ENCODE measurements at regions not wholly inside any gene's neighbourhood (a gene's known extent, or its start where the extent isn't known, plus 50 kb on each side); places are given as distances from the start of the nearest gene placed in this dataset.

DNA sequence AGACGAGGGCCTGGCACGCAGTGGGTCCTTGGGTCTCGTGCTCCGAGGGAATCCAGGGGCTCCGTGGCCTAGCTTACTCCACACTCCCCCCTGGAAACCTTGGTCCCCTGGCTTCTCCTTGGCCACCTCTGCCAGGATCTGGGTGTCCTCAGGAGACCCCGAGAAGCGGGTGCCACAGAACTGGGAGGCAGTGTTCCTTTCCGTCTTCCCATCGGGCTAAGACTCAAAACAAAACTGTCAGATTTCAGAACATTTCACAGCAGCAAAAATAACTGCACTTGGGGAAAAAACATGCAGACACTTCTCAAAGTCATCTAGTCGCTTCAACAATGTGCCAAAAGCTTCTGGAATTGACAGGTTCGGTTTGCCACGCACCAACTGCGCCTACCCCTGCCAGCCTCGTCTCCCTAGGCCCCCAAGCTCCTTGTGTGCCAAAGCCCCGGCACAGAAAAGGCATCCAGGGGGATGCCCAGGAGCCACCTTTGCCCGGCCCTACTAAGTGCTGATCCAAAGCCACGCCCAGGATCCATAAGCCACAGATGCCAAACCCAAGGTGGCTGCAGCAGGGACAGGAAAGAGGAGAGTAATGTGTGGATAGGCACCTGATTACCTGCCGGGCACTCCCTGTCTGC, 58.4 kb upstream of the DIO3 start:
- no peak for DNase-seq (ENCODE audit: low spot score)

DNA sequence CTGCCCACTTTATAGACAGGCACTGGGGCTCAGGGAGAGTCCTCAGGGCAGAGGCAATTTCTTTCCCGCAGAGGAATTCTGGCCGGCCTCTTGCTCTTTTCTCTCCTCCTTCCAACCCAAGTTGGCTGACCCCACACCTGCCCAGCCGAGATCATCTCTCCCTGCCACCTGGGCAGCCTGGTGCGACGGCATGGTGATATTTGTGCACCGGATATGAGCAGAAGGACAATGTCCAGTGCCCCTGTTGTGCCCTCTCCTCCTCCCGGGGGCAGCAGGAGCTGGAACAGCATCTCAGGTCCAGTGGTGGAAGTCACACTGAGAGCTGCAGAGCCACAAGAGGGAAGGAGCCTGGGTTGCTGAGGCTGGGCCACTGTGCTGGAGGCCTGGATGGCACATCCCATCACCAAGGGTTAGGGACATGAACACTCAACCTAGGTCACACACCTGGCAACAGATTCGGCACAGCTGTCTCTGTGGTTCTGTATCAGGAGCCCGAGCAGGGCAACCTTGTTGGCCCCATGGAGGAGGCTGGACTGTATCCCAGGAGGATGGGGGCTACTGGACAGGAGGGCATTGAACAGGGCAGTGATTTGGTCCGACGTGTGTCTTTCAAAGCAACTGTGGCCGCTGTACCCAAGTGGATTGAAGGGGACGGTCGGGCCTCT, 57.7 kb upstream of the DIO3 start:
- no peak for DNase-seq (ENCODE audit: low spot score)

DNA sequence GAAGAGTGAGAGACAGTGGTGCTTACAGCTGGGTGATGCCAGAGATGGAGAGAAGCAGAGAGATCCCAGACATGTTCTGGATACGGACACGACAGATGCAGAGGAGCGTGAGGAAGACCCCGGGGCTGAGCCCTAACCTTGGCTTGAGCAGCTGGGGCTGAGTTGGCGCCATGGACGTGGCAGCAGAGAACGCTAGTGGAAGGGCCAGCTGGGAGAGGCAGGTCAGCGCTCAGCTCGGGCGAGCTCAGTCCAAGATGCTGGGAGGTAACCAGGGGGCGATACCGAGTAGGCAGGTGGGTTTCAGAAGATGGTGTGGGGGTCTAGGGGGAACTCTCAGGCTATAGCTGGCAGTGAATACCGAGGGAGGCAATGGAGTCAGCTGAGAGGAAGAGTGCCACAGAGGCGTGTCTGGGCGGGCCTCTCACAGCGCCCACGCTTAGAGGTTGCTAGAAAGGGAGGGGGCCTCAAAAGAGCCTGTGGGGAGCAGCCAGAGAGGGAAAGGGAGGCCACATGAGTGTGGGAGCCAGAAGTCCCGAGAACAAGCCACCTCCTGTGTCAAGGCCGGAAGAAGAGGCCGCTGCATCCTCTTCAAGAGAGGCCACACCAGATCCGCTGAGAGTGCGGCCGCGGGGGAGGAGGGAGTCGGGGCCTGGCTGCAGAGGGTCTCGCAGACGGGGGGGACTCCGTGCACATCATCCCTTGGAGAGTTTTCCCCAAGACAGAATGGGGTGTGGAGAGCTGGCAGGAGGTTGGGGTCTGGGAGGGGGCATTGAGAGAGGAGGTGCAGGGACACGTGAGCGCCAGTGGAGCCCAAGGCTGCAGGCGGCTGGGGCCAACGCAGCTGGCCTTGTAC, 57.0 kb upstream of the DIO3 start:
- DNase-seq (ENCODE audit: low spot score), result no peak

DNA sequence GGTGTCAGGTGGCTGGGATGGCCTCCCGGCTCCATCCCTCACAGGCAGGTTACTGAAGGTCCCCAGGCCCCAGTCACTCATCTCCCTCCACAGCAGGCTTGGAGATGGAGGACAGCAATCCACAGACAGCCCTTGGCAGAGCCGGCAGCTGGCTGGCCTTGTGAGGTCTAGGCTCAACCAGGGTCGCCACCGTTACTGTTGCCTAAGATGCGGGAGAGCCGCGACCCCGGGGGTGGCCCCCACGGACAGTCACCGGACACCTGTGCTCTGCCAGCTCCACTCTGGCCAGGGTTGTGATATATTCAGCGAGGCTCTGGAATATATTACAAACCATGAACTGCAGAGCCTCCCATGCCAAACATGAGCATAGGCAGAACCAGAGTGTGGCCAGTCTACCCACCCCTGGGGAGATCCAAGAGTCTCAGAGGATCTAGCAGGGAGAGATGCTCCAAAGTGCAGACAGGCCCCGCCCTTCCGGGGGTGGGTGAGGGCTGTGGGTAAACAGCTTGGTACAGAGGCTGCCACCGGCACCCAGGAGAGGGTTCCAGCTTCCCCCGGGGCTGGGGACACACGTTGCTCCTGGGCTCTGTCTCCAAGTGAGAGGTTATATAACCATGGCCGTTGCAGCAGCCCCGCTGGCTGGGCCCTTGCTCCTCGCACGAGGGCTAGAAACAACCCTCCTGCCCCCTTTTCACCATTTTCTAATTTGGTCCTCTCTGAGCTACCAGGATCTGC, 55.9 kb upstream of the DIO3 start:
- no peak for DNase-seq (ENCODE audit: low spot score)

DNA sequence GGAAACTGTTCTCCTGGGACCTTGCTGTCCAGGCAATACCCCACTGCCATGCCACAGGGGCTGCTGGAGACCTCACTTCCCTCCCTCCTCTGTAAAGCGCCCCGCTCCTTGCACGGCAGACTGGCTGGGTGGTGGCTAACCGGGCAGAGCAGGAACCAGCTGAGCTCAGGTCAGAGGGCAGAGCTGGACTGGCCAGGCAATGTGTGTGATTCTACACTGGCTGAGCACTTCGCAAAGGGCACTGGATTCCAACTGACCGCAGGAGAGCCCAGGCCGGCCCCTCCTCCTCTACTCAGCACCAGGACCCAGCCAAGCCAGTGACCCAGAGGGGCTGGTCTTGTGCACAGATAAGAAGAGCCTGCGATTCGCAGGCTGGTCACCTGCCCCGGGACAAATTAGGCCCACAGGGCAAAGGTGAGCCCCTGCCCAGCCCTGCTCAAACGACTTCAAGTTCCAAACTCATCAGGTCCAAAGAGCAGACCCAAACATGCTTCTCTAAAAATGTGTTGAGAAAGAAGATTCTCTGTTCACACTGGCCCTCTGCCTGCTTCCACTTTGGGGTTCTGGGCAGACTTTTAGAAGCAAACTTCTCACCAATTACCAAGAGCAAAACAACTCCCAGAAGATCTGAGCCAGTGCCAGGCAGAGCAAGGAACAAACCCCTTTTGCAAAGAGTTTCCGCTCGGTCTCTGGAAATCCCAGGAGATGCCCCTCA, 54.9 kb upstream of the DIO3 start:
- no peak for DNase-seq (ENCODE audit: low spot score)

DNA sequence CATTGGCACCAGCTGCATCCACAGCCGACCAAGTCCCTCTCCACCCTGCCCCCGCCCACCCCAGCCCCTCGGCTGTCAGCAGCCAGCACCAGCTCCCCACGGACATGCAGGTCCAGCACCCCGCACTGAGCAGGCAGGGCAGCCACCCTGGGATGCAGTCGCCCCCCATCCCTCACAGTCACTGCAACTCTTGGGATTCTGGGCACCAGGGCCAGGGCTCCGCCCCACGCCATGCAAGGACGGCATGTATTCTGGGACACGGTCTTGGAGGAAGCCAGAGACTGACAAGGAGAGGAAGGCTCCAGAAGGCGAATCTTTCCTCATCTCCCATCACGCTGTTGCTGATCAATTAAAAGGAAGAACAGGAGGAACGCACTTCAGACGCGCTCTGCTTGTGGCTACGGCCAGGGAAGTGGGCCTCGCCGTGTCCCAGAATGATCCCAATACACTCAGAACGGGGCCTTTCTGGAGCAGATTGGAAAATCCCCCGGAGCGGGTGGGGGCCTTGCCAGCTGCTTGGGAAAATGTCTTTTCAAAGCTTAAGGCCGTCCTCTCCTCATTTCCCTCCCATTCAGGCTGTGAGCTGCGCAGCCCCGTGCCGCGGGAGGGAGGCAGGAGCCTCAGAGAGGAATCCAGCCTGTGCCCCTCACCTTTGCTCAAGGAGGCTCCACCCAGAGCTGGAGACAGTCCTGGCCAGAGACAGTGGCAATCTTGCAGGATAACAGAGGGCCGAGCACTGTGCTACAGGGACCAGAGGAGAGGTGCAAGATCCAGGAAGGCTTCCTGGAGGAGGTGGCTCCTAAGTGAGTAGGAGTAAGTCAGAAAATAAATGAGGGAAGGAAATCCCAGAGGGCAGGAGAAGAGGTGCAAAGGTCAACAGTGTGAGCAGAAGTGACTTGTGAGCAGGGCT, 54.1 kb upstream of the DIO3 start:
- no peak for DNase-seq (ENCODE audit: low spot score)

DNA sequence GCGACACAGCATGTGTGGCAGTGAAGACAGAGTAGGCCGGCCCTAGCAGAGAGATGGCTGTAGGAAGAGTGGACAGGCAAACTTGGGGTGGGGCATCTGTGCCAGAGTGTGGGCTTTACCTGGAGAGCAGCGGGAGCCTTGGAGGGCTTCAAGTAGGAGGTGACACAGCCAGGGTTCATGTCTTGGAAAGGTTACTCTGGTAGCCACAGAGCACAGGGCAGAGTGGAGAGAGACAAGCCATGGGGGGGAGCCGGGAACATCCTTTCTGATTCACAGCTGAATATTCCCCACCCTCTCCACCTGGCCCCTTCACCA, 53.5 kb upstream of the DIO3 start:
- no peak for DNase-seq (ENCODE audit: low spot score)

DNA sequence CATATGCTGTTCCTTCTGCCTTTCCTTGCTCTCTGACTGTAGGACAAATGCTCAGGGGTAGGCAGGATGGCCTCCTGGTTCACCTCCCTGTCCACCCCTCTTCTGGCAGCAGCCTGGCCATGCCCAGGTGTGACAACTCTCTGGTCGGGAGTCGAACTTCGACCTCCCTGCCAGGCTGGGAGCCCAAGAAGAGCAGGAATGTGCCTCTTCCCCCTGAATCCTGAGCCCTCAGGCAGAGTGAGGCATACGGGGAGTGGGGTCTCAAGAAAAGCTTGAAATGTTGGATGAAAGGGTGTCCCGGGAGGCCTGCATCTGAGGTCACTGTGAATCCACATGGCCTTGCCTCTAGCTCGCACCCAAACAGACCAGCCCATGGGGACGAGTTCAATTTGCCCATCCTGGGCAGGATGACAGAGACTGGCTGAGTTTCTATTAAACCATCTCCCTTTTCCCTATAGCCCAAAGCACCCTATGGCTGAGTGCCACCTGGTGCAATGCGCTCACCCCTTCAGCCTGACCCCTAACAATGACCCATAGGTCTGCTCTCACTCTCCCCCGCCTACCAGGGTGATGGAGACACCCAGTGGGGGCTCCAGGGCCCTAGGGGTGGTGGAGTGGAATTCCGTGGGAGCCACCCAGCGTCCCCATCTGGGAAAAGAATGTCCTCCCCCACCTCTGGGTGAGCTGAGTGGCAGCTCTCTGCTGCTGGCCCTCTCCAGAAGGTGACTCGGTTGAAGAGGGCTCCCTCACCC, 52.9 kb upstream of the DIO3 start:
- no peak for DNase-seq (ENCODE audit: low spot score)

DNA sequence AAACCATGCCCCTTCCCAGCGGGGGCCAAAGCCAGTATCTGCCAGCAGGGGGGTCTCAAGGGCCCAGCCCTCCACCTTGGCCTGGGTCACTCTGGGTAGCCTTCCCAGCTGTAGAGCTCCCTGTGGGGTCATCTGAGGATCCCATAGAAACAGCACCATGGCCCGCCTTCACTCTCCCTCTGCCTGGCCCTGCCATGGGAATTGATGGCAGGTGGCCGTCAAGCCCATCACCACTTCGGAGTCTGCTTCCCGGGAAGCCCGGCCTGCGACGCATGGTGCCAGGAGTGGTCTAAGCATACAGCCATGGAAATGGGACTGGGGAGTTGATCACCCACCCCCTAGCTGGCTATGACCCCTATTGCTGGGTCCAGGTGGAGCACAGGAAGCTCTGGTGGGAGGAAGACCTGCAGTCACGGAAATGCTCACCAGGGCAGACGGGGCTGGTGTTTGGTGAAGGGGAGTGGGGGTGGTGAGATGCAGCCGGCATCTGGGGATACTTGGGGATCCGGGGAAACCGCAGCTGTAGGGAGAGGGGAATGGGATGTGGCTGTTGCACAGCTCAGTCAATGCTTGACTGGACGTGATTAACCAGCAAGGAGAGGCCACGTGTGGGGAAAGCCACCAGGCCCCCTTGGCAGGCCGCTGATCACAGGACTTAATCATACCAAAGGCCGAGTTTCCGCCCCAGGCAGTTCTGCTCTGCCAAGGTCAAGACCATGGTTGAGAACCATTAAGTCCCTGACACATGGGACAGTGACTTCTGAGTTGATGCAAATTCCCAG, 52.2 kb upstream of the DIO3 start:
- DNase-seq (ENCODE audit: low spot score), result no peak

DNA sequence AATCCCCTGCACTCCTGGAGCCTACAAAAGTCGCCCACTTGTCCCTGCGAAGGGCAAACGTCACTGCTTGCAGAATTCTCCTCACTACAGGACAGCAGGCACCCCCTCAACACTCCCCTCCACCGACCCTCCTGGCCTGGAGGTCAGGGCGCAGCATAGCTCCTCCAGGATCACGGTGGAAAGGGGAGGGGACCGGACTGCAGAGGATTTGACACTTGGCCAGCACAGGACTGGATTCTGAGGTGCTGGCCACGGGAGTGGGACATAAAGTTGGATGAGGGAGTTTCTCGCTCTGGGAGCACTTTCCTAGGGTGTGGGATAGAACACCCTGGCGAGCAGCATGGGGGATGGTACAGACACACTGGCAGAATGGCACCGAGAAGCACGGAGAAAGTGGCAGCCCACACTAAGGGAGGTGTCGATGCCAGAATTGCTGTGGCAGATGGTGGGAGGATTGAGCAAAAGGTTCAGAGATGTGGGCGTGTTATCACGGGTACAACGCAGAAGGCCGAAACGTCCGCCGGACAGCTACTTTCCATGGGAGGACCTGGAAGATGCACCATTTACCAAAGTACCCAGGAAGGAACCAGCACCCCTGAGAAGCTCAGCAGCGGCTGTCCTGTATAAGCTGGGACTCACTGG, 51.4 kb upstream of the DIO3 start:
- no peak for DNase-seq (ENCODE audit: low spot score)

DNA sequence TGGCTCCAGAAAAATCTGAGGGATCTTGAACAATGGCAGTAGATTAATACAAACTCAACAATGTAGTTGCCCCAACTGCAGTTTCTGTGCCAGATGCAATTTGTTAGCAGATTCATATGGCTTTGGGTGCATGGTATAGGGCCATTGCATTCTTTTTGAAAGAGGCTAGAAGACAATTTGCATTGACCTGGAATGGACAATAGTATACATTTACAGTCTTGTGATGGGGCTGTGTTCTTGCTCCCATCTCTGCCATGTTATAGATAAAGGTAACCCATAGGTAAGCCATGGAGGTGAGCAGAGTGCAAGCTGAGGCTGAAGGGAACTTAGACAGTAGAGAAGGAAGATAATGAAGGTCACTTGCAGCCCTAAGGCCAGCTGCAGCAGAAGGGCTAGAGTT, 50.1 kb upstream of the DIO3 start:
- DNase-seq (ENCODE audit: low spot score), result no peak

Data from H4 (cell line).